ENCODE measurements at regions not wholly inside any gene's neighbourhood (a gene's known extent, or its start where the extent isn't known, plus 50 kb on each side); places are given as distances from the start of the nearest gene placed in this dataset.

GRCh38 chr2:236980961-236981360, 104.7 kb upstream of the COPS8 start:
- no peak overlapping the region for H2AFZ ChIP-seq
- POLR2A ChIA-PET (ENCODE audit: unreplicated experiment) = no interaction called here
- CTCF ChIA-PET = no interaction called here

GRCh38 chr2:236981701-236982485, 103.8 kb upstream of the COPS8 start:
- no peak overlapping the region for H2AFZ ChIP-seq
- POLR2A ChIA-PET (ENCODE audit: unreplicated experiment) = interaction anchor here (0.7 kb wide), 1 partner anchor 9 kb away, joined by 3 read pairs; no protein-coding TSS in a partner anchor
- 0 out of 2 replicates have a peak, but pooled peaks cover 6% of the 10 kb centered on the region for H3K9me3 ChIP-seq (ENCODE audit: insufficient read depth, low read depth)
- H3K4me3 ChIP-seq = no peak overlapping the region
- H3K9me2 ChIP-seq (ENCODE audit: insufficient read depth) = no peaks in the 10 kb centered on the region
- H4K20me1 ChIP-seq (ENCODE audit: insufficient read depth) = no peaks in the 10 kb centered on the region
- TF ChIP-seq CTCF (conservative IDR thresholded peaks at IDR 0.05) (no peak), EZH2 (IDR thresholded peaks at IDR 0.05; ENCODE audit: low read depth) (no peak)
- no peaks in the 10 kb centered on the region for H3F3A ChIP-seq (ENCODE audit: insufficient read depth, low read depth)
- no peak overlapping the region for H3K27ac ChIP-seq
- intact Hi-C loops (cut with micrococcal nuclease; ENCODE audit: unreplicated experiment) = no loop called here
- no peak overlapping the region for H3K4me2 ChIP-seq
- no peak for DNase-seq
- H3K27me3 ChIP-seq (ENCODE audit: insufficient read depth, low read depth) = peaks cover 31% of the 10 kb centered on the region
- H3K36me3 ChIP-seq (ENCODE audit: low read depth) = no peaks in the 10 kb centered on the region
- H3K4me1 ChIP-seq (replicated peaks; ENCODE audit: insufficient read depth) = no peaks in the 10 kb centered on the region; the same call in 1 of the 2 replicates
- CTCF ChIA-PET = no interaction called here
- no TSS peak for BruUV-seq (replicated peaks)
- H3K79me2 ChIP-seq (ENCODE audit: low read depth) = no peaks in the 10 kb centered on the region

More at GRCh38 chr2:236980961-236981360, 104.7 kb upstream of the COPS8 start:
- H3F3A ChIP-seq (ENCODE audit: insufficient read depth, low read depth) = no peaks in the 10 kb centered on the region
- H3K27ac ChIP-seq = no peak overlapping the region
- H3K9me3 ChIP-seq (ENCODE audit: insufficient read depth, low read depth) = 0 out of 2 replicates have a peak, but pooled peaks cover 6% of the 10 kb centered on the region
- no TSS peak for BruUV-seq (replicated peaks)
- H3K4me2 ChIP-seq = no peak overlapping the region
- H4K20me1 ChIP-seq (ENCODE audit: insufficient read depth) = no peaks in the 10 kb centered on the region
- H3K4me1 ChIP-seq (replicated peaks; ENCODE audit: insufficient read depth) = no peaks in the 10 kb centered on the region; the same call in 1 of the 2 replicates
- H3K4me3 ChIP-seq = no peak overlapping the region
- DNase-seq = no peak
- intact Hi-C loops (cut with micrococcal nuclease; ENCODE audit: unreplicated experiment) = no loop called here
- no peak for TF ChIP-seq EZH2 (IDR thresholded peaks at IDR 0.05; ENCODE audit: low read depth)
- no peak for TF ChIP-seq CTCF (conservative IDR thresholded peaks at IDR 0.05)
- H3K27me3 ChIP-seq (ENCODE audit: insufficient read depth, low read depth) = peaks cover 40% of the 10 kb centered on the region
- no peaks in the 10 kb centered on the region for H3K36me3 ChIP-seq (ENCODE audit: low read depth)
- no peaks in the 10 kb centered on the region for H3K79me2 ChIP-seq (ENCODE audit: low read depth)
- H3K9me2 ChIP-seq (ENCODE audit: insufficient read depth) = no peaks in the 10 kb centered on the region

GRCh38 chr2:236982693-236983455, 102.8 kb upstream of the COPS8 start:
- no peaks in the 10 kb centered on the region; the same call in 1 of the 2 replicates for H3K4me1 ChIP-seq (replicated peaks; ENCODE audit: insufficient read depth)
- no peak overlapping the region for H3K4me2 ChIP-seq
- no peak for DNase-seq
- H3F3A ChIP-seq (ENCODE audit: insufficient read depth, low read depth) = no peaks in the 10 kb centered on the region
- H3K9me2 ChIP-seq (ENCODE audit: insufficient read depth) = no peaks in the 10 kb centered on the region
- no peak overlapping the region for H2AFZ ChIP-seq
- 0 out of 2 replicates have a peak, but pooled peaks cover 6% of the 10 kb centered on the region for H3K9me3 ChIP-seq (ENCODE audit: insufficient read depth, low read depth)
- H3K36me3 ChIP-seq (ENCODE audit: low read depth) = no peaks in the 10 kb centered on the region
- H3K79me2 ChIP-seq (ENCODE audit: low read depth) = no peaks in the 10 kb centered on the region
- POLR2A ChIA-PET (ENCODE audit: unreplicated experiment) = no interaction called here
- intact Hi-C loops (cut with micrococcal nuclease; ENCODE audit: unreplicated experiment) = no loop called here
- TF ChIP-seq CTCF (conservative IDR thresholded peaks at IDR 0.05) (no peak), EZH2 (IDR thresholded peaks at IDR 0.05; ENCODE audit: low read depth) (no peak)
- H3K27me3 ChIP-seq (ENCODE audit: insufficient read depth, low read depth) = peaks cover 23% of the 10 kb centered on the region
- H4K20me1 ChIP-seq (ENCODE audit: insufficient read depth) = no peaks in the 10 kb centered on the region
- H3K27ac ChIP-seq = no peak overlapping the region
- CTCF ChIA-PET = no interaction called here
- BruUV-seq (replicated peaks) = no TSS peak
- H3K4me3 ChIP-seq = no peak overlapping the region
